Peyer's patch (tissue), 4 donors: ENCODE measurements at regions not wholly inside any gene's neighbourhood (a gene's known extent, or its start where the extent isn't known, plus 50 kb on each side); places are given as distances from the start of the nearest gene placed in this dataset.

ENCODE experiments used
- CTCF ChIP-seq, 6 experiments: fragments of 450-650 bp in 4 of 6; fragments of 200-600 bp in 2 of 6; sonication (generic) in 1 of 6; IDR thresholded peaks; one replicate each; pipeline ENCODE4 v1.5.1; 2017 to 2019; ENCODE audit warnings: antibody characterized with exemption in 6 of 6, mild to moderate bottlenecking in 3 of 6, moderate library complexity in 1 of 6
- POLR2A ChIP-seq, 2 donors: fragments of 450-650 bp; IDR thresholded peaks; one replicate each; pipeline ENCODE4 v1.5.1; 2017; ENCODE audit warnings: antibody characterized with exemption in 2 of 2, mild to moderate bottlenecking in 2 of 2, moderate library complexity in 2 of 2

GRCh38 chr7:57201021-57201894, 69.0 kb upstream of the ZNF479 start:
- TF ChIP-seq POLR2A (IDR thresholded peaks at IDR 0.05) (no peak), CTCF (IDR thresholded peaks at IDR 0.05) (no peak)
